Lower leg skin (tissue), 3 donors: ENCODE measurements at regions not wholly inside any gene's neighbourhood (a gene's known extent, or its start where the extent isn't known, plus 50 kb on each side); places are given as distances from the start of the nearest gene placed in this dataset.

Experiments
- CTCF ChIP-seq, 3 donors: fragments of 450-650 bp; IDR thresholded peaks; one replicate each; pipeline ENCODE4 v1.5.1; 2016; ENCODE audit warnings: antibody characterized with exemption in 3 of 3, mild to moderate bottlenecking in 3 of 3, moderate library complexity in 2 of 3
- POLR2A ChIP-seq, 2 donors: fragments of 450-650 bp; IDR thresholded peaks; one replicate each; pipeline ENCODE4 v1.6.1; 2016 to 2017; ENCODE audit warnings: antibody characterized with exemption in 2 of 2, mild to moderate bottlenecking in 1 of 2, moderate library complexity in 1 of 2

GRCh38 chr18:37684590-37684989 lies 119.0 kb upstream of the CELF4 start:
- no peak for TF ChIP-seq CTCF (IDR thresholded peaks at IDR 0.05)
- TF ChIP-seq POLR2A (IDR thresholded peaks at IDR 0.05) = no peak
